Fibroblast of pulmonary artery (primary cell): ENCODE measurements at regions not wholly inside any gene's neighbourhood (a gene's known extent, or its start where the extent isn't known, plus 50 kb on each side); places are given as distances from the start of the nearest gene placed in this dataset.
"Not testable (repeated sequence)": the region's sequence is repeated elsewhere in the genome, so short reads cannot be mapped to it uniquely, and the experiment has no call there.

Experiments
- DNase-seq: peaks from one replicate; pipeline ENCODE4 v3.0.0-alpha.2; 2010; ENCODE audit warnings: low read depth
- H3K4me3 ChIP-seq: replicated peaks from 2 replicates; pipeline ENCODE4 v1.5.1; 2011; ENCODE audit warnings: low read depth, mild to moderate bottlenecking, control low read depth, low read length, moderate library complexity
- CTCF ChIP-seq: IDR thresholded peaks from 2 replicates; pipeline ENCODE4 v1.5.1; 2011; ENCODE audit warnings: mild to moderate bottlenecking, control low read depth, low read length, inconsistent platforms; ENCODE audit errors: missing control alignments

DNA sequence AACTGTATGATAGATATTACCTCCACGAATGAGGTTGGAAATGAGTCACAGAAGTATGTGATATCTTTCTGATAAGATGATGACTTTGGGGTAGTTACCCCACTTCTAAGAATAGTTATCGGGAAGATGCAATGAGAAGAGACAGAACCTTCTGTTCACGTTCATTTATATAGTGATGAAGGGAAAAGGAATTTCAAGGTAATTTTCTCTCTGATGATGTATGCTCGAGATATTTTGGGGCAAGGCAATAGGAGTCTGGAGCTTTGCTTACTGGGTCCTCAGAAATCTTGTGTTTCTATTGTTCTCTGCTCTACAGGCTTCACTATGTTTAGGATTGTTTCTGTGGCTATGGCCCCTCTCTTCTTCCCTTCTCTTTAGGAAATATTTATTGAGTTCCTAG, 1389.6 kb downstream of the CDH8 start:
- no peak overlapping the region for H3K4me3 ChIP-seq
- DNase-seq, result no peak
- TF ChIP-seq CTCF, result no peak

- no peak overlapping the region for H3K4me3 ChIP-seq
- TF ChIP-seq CTCF, result no peak
- no peak for DNase-seq
Observed at GRCh38 chr16:60645541-60645940, 1390.7 kb downstream of the CDH8 start.

DNA sequence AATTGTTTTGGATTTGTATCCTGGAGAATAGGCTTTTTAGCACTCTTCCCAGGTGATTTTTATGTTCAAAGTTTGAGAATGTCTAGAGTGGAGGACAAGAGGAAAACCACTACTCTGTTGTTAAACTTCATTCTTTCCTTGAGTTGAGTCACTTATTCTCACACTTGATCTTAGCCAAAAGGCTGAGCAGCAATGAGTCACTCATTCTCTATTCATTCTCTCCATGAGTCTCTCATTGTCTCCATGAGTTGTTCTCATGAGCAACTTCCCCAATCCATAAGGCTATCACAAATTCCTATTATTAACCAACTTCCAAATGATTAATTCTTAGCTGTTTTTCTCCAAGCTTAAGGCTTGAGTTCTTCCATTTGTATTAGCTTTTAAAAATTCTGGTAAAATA, 1393.3 kb downstream of the CDH8 start:
- H3K4me3 ChIP-seq, result no peak overlapping the region
- TF ChIP-seq CTCF, result no peak
- peak; percentile 25 for DNase-seq

DNA sequence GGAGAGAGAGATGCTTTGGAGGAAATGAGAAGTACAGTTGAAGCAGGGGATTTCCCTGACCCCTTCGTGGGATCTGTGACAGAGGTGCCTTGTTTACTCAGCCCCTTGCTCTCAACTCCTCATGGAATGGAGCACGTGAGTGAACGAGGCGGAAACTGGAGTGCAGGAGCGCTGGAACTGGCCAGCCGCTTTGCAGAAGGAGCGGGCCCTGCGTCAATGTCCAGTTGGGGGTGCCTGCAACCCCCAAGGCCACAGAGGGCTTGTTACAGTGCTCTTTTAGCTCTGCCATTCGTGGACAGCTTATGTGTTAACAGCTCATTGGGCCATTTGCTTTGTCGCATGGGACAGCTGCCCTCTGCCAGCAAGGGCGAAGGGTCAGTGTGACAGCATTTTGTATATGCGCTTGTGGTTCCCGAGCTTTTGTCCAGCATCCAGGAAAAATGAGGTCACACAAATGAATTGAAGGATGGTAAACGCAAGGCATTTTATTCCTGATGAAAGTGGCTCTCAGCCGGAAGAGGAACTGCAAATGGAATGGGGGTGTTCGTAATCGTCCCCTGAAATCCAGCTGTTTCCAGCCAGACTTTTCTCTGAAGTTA, 1395.1 kb downstream of the CDH8 start:
- no peak for DNase-seq
- H3K4me3 ChIP-seq, result no peak overlapping the region
- no peak for TF ChIP-seq CTCF

GRCh38 chr16:60640038-60640437, 1396.2 kb downstream of the CDH8 start:
- no peak overlapping the region for H3K4me3 ChIP-seq
- TF ChIP-seq CTCF, result no peak
- DNase-seq, result no peak

- not testable (repeated sequence) for H3K4me3 ChIP-seq, DNase-seq
Observed at GRCh38 chr16:60636636-60637035, 1399.6 kb downstream of the CDH8 start.

- H3K4me3 ChIP-seq, result no peak overlapping the region
- DNase-seq, result no peak
- no peak for TF ChIP-seq CTCF
Observed at GRCh38 chr16:60636117-60636516, 1400.1 kb downstream of the CDH8 start.
